CD14-positive monocyte (primary cell): ENCODE measurements at regions not wholly inside any gene's neighbourhood (a gene's known extent, or its start where the extent isn't known, plus 50 kb on each side); places are given as distances from the start of the nearest gene placed in this dataset.

Experiments used
- DNase-seq, 3 donors: peaks; one replicate each; pipeline ENCODE4 v3.0.0-alpha.2; 2011 to 2022
- H2AFZ ChIP-seq: 2 replicates; pipeline ENCODE4 v1.6.0; 2012; ENCODE audit warnings: mild to moderate bottlenecking, low read depth, low read length, inconsistent platforms; ENCODE audit not compliant: insufficient read depth, poor library complexity, severe bottlenecking
- H3K27ac ChIP-seq, 2 donors: 1 replicate in 1 of 2; 2 replicates in 1 of 2; pipeline ENCODE4 v1.5.1; 2012 to 2013; ENCODE audit warnings: low read length in 2 of 2, control low read depth in 1 of 2, inconsistent platforms in 1 of 2, low read depth in 1 of 2, mild to moderate bottlenecking in 1 of 2
- H3K27me3 ChIP-seq, 2 donors: one replicate each; pipeline versions ENCODE4 v1.6.0 to v1.6.1; 2011 to 2013; ENCODE audit warnings: low read length in 2 of 2; ENCODE audit not compliant: control insufficient read depth in 2 of 2, insufficient read depth in 2 of 2
- H3K36me3 ChIP-seq, 2 donors: replicated peaks in 1 of 2; 1 replicate in 1 of 2; 2 replicates in 1 of 2; pipeline versions ENCODE4 v1.5.1 to v1.6.1; 2012 to 2013; ENCODE audit warnings: low read length in 2 of 2, control low read depth in 1 of 2, inconsistent platforms in 1 of 2, mild to moderate bottlenecking in 1 of 2; ENCODE audit not compliant: insufficient read depth in 2 of 2, control insufficient read depth in 1 of 2
- H3K4me1 ChIP-seq, 2 donors: 1 replicate in 1 of 2; 2 replicates in 1 of 2; pipeline versions ENCODE4 v1.5.1 to v1.6.1; 2012 to 2013; ENCODE audit warnings: low read length in 2 of 2, control low read depth in 1 of 2, inconsistent platforms in 1 of 2, mild to moderate bottlenecking in 1 of 2, moderate library complexity in 1 of 2; ENCODE audit not compliant: insufficient read depth in 2 of 2, control insufficient read depth in 1 of 2
- H3K4me2 ChIP-seq: replicated peaks from 2 replicates; pipeline ENCODE3; 2012; ENCODE audit warnings: low read length, moderate library complexity, mild to moderate bottlenecking; ENCODE audit not compliant: poor library complexity, severe bottlenecking; ENCODE audit errors: extremely low read depth
- H3K4me3 ChIP-seq, 3 experiments: fragments of 200-600 bp in 1 of 3; sonication (generic) in 1 of 3; replicated peaks in 1 of 3; 1 replicate in 2 of 3; 2 replicates in 1 of 3; pipeline ENCODE4 v1.5.1; 2011 to 2013; ENCODE audit warnings: low read length in 3 of 3, mild to moderate bottlenecking in 3 of 3, control low read depth in 2 of 3, low read depth in 2 of 3, inconsistent platforms in 1 of 3, moderate library complexity in 1 of 3
- H3K79me2 ChIP-seq: 2 replicates; pipeline ENCODE4 v1.6.0; 2012; ENCODE audit warnings: mild to moderate bottlenecking, control low read depth, inconsistent platforms, low read length, moderate library complexity; ENCODE audit not compliant: insufficient read depth
- H3K9ac ChIP-seq: 2 replicates; pipeline ENCODE4 v1.6.0; 2017; ENCODE audit warnings: low read length, mild to moderate bottlenecking; ENCODE audit not compliant: insufficient read depth, poor library complexity, severe bottlenecking
- H3K9me3 ChIP-seq, 2 donors: replicated peaks in 1 of 2; 1 replicate in 1 of 2; 2 replicates in 1 of 2; pipeline versions ENCODE4 v1.5.1 to v1.6.1; 2012 to 2013; ENCODE audit warnings: low read length in 2 of 2, control low read depth in 1 of 2; ENCODE audit not compliant: control insufficient read depth in 1 of 2, insufficient read depth in 1 of 2
- H4K20me1 ChIP-seq: 2 replicates; pipeline ENCODE4 v1.6.0; 2012; ENCODE audit warnings: mild to moderate bottlenecking, low read length, control low read depth, moderate library complexity; ENCODE audit not compliant: insufficient read depth
- H3K27ac Mint-ChIP-seq, 7 donors: one replicate each; pipeline ENCODE4 v1.8.0; 2020; ENCODE audit warnings: mild to moderate bottlenecking in 7 of 7, mixed read lengths in 7 of 7, moderate library complexity in 6 of 7, inconsistent platforms in 2 of 7
- H3K27me3 Mint-ChIP-seq, 3 donors: one replicate each; pipeline ENCODE4 v1.8.0; 2021 to 2022; ENCODE audit warnings: low read depth in 3 of 3, mild to moderate bottlenecking in 3 of 3, mixed read lengths in 3 of 3, moderate library complexity in 3 of 3, inconsistent platforms in 1 of 3
- H3K36me3 Mint-ChIP-seq, 2 donors: one replicate each; pipeline ENCODE4 v1.8.0; 2020; ENCODE audit warnings: mixed read lengths in 2 of 2, inconsistent platforms in 1 of 2, mild to moderate bottlenecking in 1 of 2
- H3K4me1 Mint-ChIP-seq: one replicate; pipeline ENCODE4 v1.8.0; 2020; ENCODE audit warnings: mild to moderate bottlenecking, mixed read lengths
- H3K4me3 Mint-ChIP-seq, 2 donors: one replicate each; pipeline ENCODE4 v1.8.0; 2020; ENCODE audit warnings: mild to moderate bottlenecking in 2 of 2, mixed read lengths in 2 of 2, moderate library complexity in 1 of 2
- H3K9me3 Mint-ChIP-seq, 7 donors: one replicate each; pipeline ENCODE4 v1.8.0; 2020 to 2022; ENCODE audit warnings: mixed read lengths in 7 of 7, mild to moderate bottlenecking in 6 of 7, moderate library complexity in 6 of 7, inconsistent platforms in 2 of 7
- WGBS: methylation state at CpG from one replicate; pipeline ENCODE4 v1.1.5; 2013; ENCODE audit warnings: missing lambda C conversion rate; ENCODE audit not compliant: insufficient coverage; 5-methylcytosine and 5-hydroxymethylcytosine counted together
- intact Hi-C, 2 donors: fragments of 100-400 bp; cut with micrococcal nuclease; formaldehyde crosslinking; loops; one replicate each; pipeline versions ENCODE4 v1.15.0 to v1.15.1; 2023
- TF ChIP-seq, protein P1 (sequence below): fragments of 200-600 bp; IDR thresholded peaks from one replicate; pipeline ENCODE4 v1.8.0; 2022; ENCODE audit warnings: antibody characterized with exemption, mild to moderate bottlenecking

DNA sequence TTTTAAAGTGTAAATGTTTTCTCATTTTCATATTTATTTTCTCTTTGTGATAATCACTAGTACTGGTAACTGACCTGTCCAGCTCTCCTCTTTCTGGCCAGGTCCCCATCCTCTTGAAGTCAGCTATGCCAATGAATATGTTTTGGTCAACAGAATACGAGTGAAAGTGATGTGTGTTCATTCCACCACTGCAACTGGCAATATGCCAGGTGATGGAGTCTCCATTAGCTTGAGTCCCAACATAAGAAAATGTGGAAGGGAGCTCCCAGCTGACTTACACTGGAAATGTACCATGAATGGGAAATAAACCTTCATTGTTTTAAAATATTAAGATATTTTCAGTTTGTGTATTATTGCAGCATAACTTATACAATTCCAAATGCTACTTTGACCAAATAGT is 75.8 kb downstream of the CCDC34 start:
- Mint-ChIP-seq H3K27me3 (peaks cover 0 to 2% (median 0%) of the 10 kb centered on the region in 3 donors), H3K9me3 (peaks cover 3 to 24% (median 6%) of the 10 kb centered on the region in 7 donors), H3K4me1 (no peaks in the 10 kb centered on the region), H3K4me3 (no peak overlapping the region), H3K36me3 (no peaks in the 10 kb centered on the region), H3K27ac (no peak overlapping the region)
- H3K9ac ChIP-seq, result no peak overlapping the region
- intact Hi-C loops, result no loop called here
- WGBS, result no CpG with 5 or more reads among the region's 1 CpG
- H3K4me2 ChIP-seq, result no peak overlapping the region
- H3K36me3 ChIP-seq, result no peaks in the 10 kb centered on the region
- DNase-seq, result no peak
- TF ChIP-seq, protein P1, sequence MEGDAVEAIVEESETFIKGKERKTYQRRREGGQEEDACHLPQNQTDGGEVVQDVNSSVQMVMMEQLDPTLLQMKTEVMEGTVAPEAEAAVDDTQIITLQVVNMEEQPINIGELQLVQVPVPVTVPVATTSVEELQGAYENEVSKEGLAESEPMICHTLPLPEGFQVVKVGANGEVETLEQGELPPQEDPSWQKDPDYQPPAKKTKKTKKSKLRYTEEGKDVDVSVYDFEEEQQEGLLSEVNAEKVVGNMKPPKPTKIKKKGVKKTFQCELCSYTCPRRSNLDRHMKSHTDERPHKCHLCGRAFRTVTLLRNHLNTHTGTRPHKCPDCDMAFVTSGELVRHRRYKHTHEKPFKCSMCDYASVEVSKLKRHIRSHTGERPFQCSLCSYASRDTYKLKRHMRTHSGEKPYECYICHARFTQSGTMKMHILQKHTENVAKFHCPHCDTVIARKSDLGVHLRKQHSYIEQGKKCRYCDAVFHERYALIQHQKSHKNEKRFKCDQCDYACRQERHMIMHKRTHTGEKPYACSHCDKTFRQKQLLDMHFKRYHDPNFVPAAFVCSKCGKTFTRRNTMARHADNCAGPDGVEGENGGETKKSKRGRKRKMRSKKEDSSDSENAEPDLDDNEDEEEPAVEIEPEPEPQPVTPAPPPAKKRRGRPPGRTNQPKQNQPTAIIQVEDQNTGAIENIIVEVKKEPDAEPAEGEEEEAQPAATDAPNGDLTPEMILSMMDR, result no peak
- no peak overlapping the region for H2AFZ ChIP-seq
- peaks cover 4 to 13% of the 10 kb centered on the region in 2 donors for H3K9me3 ChIP-seq
- H3K27me3 ChIP-seq, result no peaks in the 10 kb centered on the region
- no peak overlapping the region for H3K27ac ChIP-seq
- no peaks in the 10 kb centered on the region for H4K20me1 ChIP-seq
- no peaks in the 10 kb centered on the region for H3K79me2 ChIP-seq
- H3K4me3 ChIP-seq, result no peak overlapping the region
- H3K4me1 ChIP-seq, result no peaks in the 10 kb centered on the region

DNA sequence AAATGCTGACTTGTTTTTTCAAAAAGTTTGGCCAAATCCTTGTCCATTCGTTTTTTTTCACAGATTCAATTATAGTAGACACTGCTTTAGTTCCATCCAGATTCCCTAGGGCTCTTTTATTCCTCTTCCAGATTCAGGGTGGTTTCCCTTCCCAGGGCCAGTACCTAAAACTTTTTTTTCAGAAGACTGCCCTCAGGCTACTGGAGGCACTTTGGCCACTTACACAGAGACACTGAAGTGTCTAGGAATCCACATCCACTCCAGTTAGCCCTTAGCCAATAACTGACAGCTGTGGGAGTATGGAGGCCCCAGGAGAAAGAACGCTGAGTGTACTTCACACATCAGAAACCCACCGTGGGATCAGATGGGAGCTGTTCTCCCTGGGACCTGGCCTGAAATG is 77.3 kb downstream of the CCDC34 start:
- Histone ChIP-seq H2AFZ (no peak overlapping the region), H3K9ac (no peak overlapping the region), H3K4me2 (no peak overlapping the region), H3K9me3 (peaks cover 0 to 6% of the 10 kb centered on the region in 2 donors), H3K4me3 (no peak overlapping the region), H3K27ac (no peak overlapping the region), H3K27me3 (no peaks in the 10 kb centered on the region), H3K4me1 (no peaks in the 10 kb centered on the region), H3K79me2 (no peaks in the 10 kb centered on the region), H4K20me1 (no peaks in the 10 kb centered on the region), H3K36me3 (no peaks in the 10 kb centered on the region)
- intact Hi-C loops, result no loop called here
- Mint-ChIP-seq H3K4me3 (no peak overlapping the region), H3K27ac (no peak overlapping the region), H3K9me3 (peaks cover 0 to 9% (median 3%) of the 10 kb centered on the region in 7 donors), H3K36me3 (no peaks in the 10 kb centered on the region), H3K27me3 (peaks cover 0 to 4% (median 0%) of the 10 kb centered on the region in 3 donors), H3K4me1 (no peaks in the 10 kb centered on the region)
- 100% methylated on average over 2 of the region's 3 CpGs for WGBS
- no peak for DNase-seq
- TF ChIP-seq, protein P1, result no peak
